Midbrain (tissue), 1 donor: ENCODE measurements at regions not wholly inside any gene's neighbourhood (a gene's known extent, or its start where the extent isn't known, plus 50 kb on each side); places are given as distances from the start of the nearest gene placed in this dataset.
"Not testable (repeated sequence)": the region's sequence is repeated elsewhere in the genome, so short reads cannot be mapped to it uniquely, and the experiment has no call there.

ENCODE experiments used
- DNase-seq: peaks from one replicate; lab custom pipeline; 2025; lab: John Stamatoyannopoulos, UW

GRCh38 chr5:105917189-105917588, 1753.5 kb downstream of the EFNA5 start:
- DNase-seq, result no peak

GRCh38 chr5:105907016-105907415, 1763.7 kb downstream of the EFNA5 start:
- no peak for DNase-seq

- DNase-seq, result no peak
Measured at GRCh38 chr5:105905392-105905791, 1765.3 kb downstream of the EFNA5 start.

- DNase-seq, result no peak
Measured at GRCh38 chr5:105903069-105903468, 1767.7 kb downstream of the EFNA5 start.

GRCh38 chr5:105899726-105900125, 1771.0 kb downstream of the EFNA5 start:
- DNase-seq, result no peak

GRCh38 chr5:105898183-105898582, 1772.6 kb downstream of the EFNA5 start:
- DNase-seq, result no peak

GRCh38 chr5:105885266-105885665, 1785.5 kb downstream of the EFNA5 start:
- no peak for DNase-seq

- no peak for DNase-seq
Measured at GRCh38 chr5:105882956-105883481, 1787.7 kb downstream of the EFNA5 start.

- no peak for DNase-seq
Measured at GRCh38 chr5:105878402-105878801, 1792.3 kb downstream of the EFNA5 start.

GRCh38 chr5:105877592-105877991, 1793.1 kb downstream of the EFNA5 start:
- DNase-seq, result no peak

- no peak for DNase-seq
Measured at GRCh38 chr5:105874316-105874715, 1796.4 kb downstream of the EFNA5 start.

GRCh38 chr5:105872569-105873270, 1798.0 kb downstream of the EFNA5 start:
- no peak for DNase-seq

GRCh38 chr5:105868038-105868780, 1802.5 kb downstream of the EFNA5 start:
- DNase-seq, result no peak

GRCh38 chr5:105865834-105866233, 1804.9 kb downstream of the EFNA5 start:
- DNase-seq, result no peak

- not testable (repeated sequence) for DNase-seq
Measured at GRCh38 chr5:105859350-105859749, 1811.4 kb downstream of the EFNA5 start.

GRCh38 chr5:105849701-105850100, 1821.0 kb downstream of the EFNA5 start:
- no peak for DNase-seq

GRCh38 chr5:105840800-105841199, 1829.9 kb downstream of the EFNA5 start:
- no peak for DNase-seq

- DNase-seq, result no peak
Measured at GRCh38 chr5:105836887-105837286, 1833.8 kb downstream of the EFNA5 start.

GRCh38 chr5:105836268-105836667, 1834.5 kb downstream of the EFNA5 start:
- DNase-seq, result no peak

GRCh38 chr5:105828821-105829220, 1841.9 kb downstream of the EFNA5 start:
- no peak for DNase-seq

GRCh38 chr5:105821800-105822199, 1848.9 kb downstream of the EFNA5 start:
- DNase-seq, result no peak

GRCh38 chr5:105817914-105818313, 1852.8 kb downstream of the EFNA5 start:
- DNase-seq, result no peak

- no peak for DNase-seq
Measured at GRCh38 chr5:105817416-105817815, 1853.3 kb downstream of the EFNA5 start.
